GM12872 (cell line): ENCODE measurements at regions not wholly inside any gene's neighbourhood (a gene's known extent, or its start where the extent isn't known, plus 50 kb on each side); places are given as distances from the start of the nearest gene placed in this dataset.

Experiments used
- CTCF ChIP-seq: IDR thresholded peaks from 3 replicates; pipeline ENCODE4 v1.5.1; 2011; ENCODE audit warnings: low read depth, mild to moderate bottlenecking, low read length, moderate library complexity; ENCODE audit not compliant: insufficient read depth

GRCh38 chr9:17936365-17936764 is 357.5 kb downstream of the SH3GL2 start:
- no peak for TF ChIP-seq CTCF

DNA sequence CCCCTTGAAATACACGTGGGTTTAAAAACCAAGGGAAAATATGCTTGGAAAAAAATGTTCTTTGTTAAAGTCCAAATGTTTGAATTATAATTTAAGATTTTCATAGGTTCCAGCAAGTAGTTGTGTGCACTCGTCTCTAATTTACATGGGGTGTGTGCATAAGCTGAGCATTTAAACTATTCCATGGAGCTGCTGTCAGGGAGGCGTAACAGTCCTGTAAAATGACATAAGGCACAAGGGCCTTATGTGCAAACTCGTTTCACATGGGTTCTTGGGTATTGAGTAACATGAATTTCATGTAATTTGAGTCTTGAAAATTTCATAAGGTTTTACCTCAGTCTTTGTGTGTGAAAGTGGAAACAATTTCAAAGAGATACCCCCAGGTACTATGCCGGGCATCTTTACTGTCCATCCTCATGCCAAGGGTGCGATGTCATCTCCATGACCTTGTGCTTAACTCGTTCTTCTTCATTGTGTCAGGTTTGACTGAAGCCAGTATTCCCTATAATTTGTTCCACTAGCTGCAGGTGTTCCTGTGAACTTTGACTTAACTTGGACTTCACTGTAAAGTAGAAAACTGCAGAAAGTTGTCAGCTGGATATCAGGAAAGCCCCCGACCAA is 359.3 kb downstream of the SH3GL2 start:
- TF ChIP-seq CTCF = no peak

- no peak for TF ChIP-seq CTCF
Observed at GRCh38 chr9:17942498-17942897, 363.6 kb downstream of the SH3GL2 start.

GRCh38 chr9:17955409-17955808 is 376.5 kb downstream of the SH3GL2 start:
- no peak for TF ChIP-seq CTCF

GRCh38 chr9:17958363-17958762 is 379.5 kb downstream of the SH3GL2 start:
- TF ChIP-seq CTCF = no peak

DNA sequence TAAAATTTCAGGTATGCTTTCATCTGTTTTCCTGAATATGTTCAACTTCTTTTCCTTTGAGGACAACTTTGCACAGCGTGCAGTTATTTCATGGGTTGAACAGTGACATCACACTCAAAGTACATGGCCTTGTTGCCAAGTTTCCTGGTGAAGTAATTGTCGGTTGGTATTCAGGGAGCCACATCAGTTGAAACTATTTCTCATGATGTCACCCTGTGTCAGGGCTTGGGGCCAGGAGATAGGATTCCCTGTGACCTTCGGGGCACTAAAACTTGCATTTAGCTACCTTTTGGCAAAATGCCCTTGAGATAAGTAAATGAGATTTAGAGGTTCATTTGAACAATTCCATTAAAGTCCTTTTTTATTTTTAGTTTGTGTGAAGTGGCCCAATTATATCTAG is 383.9 kb downstream of the SH3GL2 start:
- TF ChIP-seq CTCF = no peak

DNA sequence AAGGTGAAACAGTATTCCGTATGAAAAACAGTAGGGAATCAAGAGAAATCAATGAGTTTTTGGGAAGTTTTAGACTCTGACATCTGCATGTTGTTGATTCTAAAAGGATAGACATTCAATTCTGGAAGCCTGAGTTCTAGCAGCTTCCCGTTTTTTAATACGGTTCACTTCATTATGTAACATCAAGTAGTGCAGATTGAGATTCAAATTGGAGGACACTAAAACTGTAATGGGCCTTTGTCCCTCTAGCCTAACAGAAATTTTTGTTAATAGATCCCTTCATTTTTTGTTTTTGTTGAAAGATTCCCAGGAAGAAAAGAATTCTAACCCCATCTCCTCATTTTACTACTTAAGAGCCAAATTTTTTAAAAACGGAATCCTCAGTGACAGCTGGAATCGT is 384.6 kb downstream of the SH3GL2 start:
- no peak for TF ChIP-seq CTCF
